A673 (cell line): ENCODE measurements at regions not wholly inside any gene's neighbourhood (a gene's known extent, or its start where the extent isn't known, plus 50 kb on each side); places are given as distances from the start of the nearest gene placed in this dataset.

Experiments
- EZH2 ChIP-seq: fragments of 200-600 bp; sonication (generic); IDR thresholded peaks from 2 replicates; pipeline ENCODE4 v1.6.1; 2017; ENCODE audit warnings: borderline replicate concordance, low read depth, mild to moderate bottlenecking, mixed read lengths, antibody characterized with exemption, low read length; ENCODE audit not compliant: poor library complexity, severe bottlenecking
- TF ChIP-seq, protein P1 (sequence below): fragments of 300-800, 200-600 bp; sonication (generic); conservative IDR thresholded peaks from 2 replicates; pipeline ENCODE4 v1.5.1; 2017; ENCODE audit warnings: low read depth, mild to moderate bottlenecking, antibody characterized with exemption, low read length, moderate library complexity, mixed read lengths

DNA sequence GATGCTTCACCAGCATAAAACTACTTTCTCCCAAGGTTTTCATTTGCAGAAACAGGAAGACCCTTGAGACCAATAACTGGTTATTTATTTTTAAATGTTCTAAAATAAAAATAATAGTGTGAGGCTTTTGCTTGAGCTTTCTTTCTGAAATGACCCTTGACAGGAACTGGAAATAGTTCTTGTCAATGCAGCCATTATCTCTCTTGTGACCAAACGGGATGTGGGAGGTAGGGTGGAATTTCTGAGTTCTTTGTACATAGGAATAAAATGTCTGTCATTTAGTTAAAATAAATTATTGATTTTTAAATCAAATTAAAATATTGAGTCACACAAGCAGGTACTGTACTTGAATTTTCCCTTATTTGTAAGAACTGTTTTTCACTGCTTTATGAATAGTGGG lies 110.2 kb upstream of the CCN2 start:
- TF ChIP-seq, protein P1, sequence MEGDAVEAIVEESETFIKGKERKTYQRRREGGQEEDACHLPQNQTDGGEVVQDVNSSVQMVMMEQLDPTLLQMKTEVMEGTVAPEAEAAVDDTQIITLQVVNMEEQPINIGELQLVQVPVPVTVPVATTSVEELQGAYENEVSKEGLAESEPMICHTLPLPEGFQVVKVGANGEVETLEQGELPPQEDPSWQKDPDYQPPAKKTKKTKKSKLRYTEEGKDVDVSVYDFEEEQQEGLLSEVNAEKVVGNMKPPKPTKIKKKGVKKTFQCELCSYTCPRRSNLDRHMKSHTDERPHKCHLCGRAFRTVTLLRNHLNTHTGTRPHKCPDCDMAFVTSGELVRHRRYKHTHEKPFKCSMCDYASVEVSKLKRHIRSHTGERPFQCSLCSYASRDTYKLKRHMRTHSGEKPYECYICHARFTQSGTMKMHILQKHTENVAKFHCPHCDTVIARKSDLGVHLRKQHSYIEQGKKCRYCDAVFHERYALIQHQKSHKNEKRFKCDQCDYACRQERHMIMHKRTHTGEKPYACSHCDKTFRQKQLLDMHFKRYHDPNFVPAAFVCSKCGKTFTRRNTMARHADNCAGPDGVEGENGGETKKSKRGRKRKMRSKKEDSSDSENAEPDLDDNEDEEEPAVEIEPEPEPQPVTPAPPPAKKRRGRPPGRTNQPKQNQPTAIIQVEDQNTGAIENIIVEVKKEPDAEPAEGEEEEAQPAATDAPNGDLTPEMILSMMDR, result no peak
- TF ChIP-seq EZH2, result no peak
